Prostate gland (tissue), 2 donors: ENCODE measurements at regions not wholly inside any gene's neighbourhood (a gene's known extent, or its start where the extent isn't known, plus 50 kb on each side); places are given as distances from the start of the nearest gene placed in this dataset.

Source experiments
- DNase-seq: peaks from one replicate; pipeline ENCODE4 v3.0.0-alpha.2; 2019; ENCODE audit warnings: low spot score
- H3K27ac ChIP-seq, 2 donors: fragments of 200-600 bp; sonication (generic); 2 replicates each; pipeline ENCODE4 v1.5.1; 2017 to 2019
- H3K27me3 ChIP-seq: fragments of 200-600 bp; sonication (generic); replicated peaks from 2 replicates; pipeline ENCODE4 v1.5.1; 2019; ENCODE audit not compliant: insufficient read depth
- H3K36me3 ChIP-seq, 2 donors: fragments of 200-600 bp; sonication (generic); 1 replicate in 1 of 2; 2 replicates in 1 of 2; pipeline versions ENCODE4 v1.5.1 to v1.8.1; 2017 to 2019
- H3K4me1 ChIP-seq: fragments of 200-600 bp; sonication (generic); replicated peaks from 2 replicates; pipeline ENCODE4 v1.5.1; 2019
- H3K4me3 ChIP-seq, 2 donors: fragments of 200-600 bp; sonication (generic); 2 replicates each; pipeline ENCODE4 v1.5.1; 2017 to 2019
- H3K9me3 ChIP-seq: fragments of 200-600 bp; sonication (generic); 2 replicates; pipeline ENCODE4 v1.5.1; 2017
- POLR2A ChIP-seq: fragments of 450-650 bp; IDR thresholded peaks from one replicate; pipeline ENCODE4 v1.6.1; 2016; ENCODE audit warnings: antibody characterized with exemption, mild to moderate bottlenecking
- POLR2AphosphoS5 ChIP-seq: sonication (generic); formaldehyde crosslinking; IDR thresholded peaks from one replicate; pipeline ENCODE4 v1.6.1; 2017; ENCODE audit warnings: antibody characterized with exemption
- WGBS: methylation state at CpG from one replicate; pipeline ENCODE4 v1.1.5; 2018; 5-methylcytosine and 5-hydroxymethylcytosine counted together
- intact Hi-C: fragments of 100-400 bp; cut with DNase I; formaldehyde crosslinking; loops from one replicate; pipeline ENCODE4 v1.14.2; 2022
- TF ChIP-seq, protein P1 (sequence below), 4 experiments: fragments of 200-600 bp in 2 of 4; fragments of 450-650 bp in 2 of 4; sonication (generic) in 2 of 4; IDR thresholded peaks; 1 replicate in 3 of 4; 2 replicates in 1 of 4; pipeline ENCODE4 v1.5.1; 2016 to 2019; ENCODE audit warnings: antibody characterized with exemption in 4 of 4, mild to moderate bottlenecking in 2 of 4, moderate library complexity in 2 of 4

- Histone ChIP-seq H3K27me3 (no peaks in the 10 kb centered on the region), H3K4me1 (no peaks in the 10 kb centered on the region), H3K9me3 (no peaks in the 10 kb centered on the region), H3K36me3 (no peaks in the 10 kb centered on the region), H3K27ac (no peak overlapping the region), H3K4me3 (no peak overlapping the region)
- no peak for DNase-seq
- intact Hi-C loops: no loop called here
- WGBS: 100% methylated on average over 1 of the region's 1 CpG
- TF ChIP-seq POLR2A (no peak), POLR2AphosphoS5 (no peak)
- TF ChIP-seq, protein P1, sequence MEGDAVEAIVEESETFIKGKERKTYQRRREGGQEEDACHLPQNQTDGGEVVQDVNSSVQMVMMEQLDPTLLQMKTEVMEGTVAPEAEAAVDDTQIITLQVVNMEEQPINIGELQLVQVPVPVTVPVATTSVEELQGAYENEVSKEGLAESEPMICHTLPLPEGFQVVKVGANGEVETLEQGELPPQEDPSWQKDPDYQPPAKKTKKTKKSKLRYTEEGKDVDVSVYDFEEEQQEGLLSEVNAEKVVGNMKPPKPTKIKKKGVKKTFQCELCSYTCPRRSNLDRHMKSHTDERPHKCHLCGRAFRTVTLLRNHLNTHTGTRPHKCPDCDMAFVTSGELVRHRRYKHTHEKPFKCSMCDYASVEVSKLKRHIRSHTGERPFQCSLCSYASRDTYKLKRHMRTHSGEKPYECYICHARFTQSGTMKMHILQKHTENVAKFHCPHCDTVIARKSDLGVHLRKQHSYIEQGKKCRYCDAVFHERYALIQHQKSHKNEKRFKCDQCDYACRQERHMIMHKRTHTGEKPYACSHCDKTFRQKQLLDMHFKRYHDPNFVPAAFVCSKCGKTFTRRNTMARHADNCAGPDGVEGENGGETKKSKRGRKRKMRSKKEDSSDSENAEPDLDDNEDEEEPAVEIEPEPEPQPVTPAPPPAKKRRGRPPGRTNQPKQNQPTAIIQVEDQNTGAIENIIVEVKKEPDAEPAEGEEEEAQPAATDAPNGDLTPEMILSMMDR (IDR thresholded peaks at IDR 0.05): no peak
Observed at GRCh38 chr12:73321319-73321718, 1049.1 kb downstream of the TRHDE start.

GRCh38 chr12:73321776-73322175, 1049.6 kb downstream of the TRHDE start:
- Histone ChIP-seq H3K27me3 (no peaks in the 10 kb centered on the region), H3K9me3 (no peaks in the 10 kb centered on the region), H3K36me3 (no peaks in the 10 kb centered on the region), H3K4me3 (no peak overlapping the region), H3K27ac (no peak overlapping the region), H3K4me1 (no peaks in the 10 kb centered on the region)
- TF ChIP-seq POLR2A (no peak), POLR2AphosphoS5 (no peak)
- TF ChIP-seq, protein P1 (IDR thresholded peaks at IDR 0.05): no peak
- 96% methylated on average over 4 of the region's 4 CpGs for WGBS
- DNase-seq: no peak
- intact Hi-C loops: no loop called here

- WGBS: 64% methylated on average over 2 of the region's 2 CpGs
- no peak for DNase-seq
- TF ChIP-seq POLR2A (no peak), POLR2AphosphoS5 (no peak)
- TF ChIP-seq, protein P1 (IDR thresholded peaks at IDR 0.05): no peak
Observed at GRCh38 chr12:73330584-73331351, 1058.6 kb downstream of the TRHDE start.

DNA sequence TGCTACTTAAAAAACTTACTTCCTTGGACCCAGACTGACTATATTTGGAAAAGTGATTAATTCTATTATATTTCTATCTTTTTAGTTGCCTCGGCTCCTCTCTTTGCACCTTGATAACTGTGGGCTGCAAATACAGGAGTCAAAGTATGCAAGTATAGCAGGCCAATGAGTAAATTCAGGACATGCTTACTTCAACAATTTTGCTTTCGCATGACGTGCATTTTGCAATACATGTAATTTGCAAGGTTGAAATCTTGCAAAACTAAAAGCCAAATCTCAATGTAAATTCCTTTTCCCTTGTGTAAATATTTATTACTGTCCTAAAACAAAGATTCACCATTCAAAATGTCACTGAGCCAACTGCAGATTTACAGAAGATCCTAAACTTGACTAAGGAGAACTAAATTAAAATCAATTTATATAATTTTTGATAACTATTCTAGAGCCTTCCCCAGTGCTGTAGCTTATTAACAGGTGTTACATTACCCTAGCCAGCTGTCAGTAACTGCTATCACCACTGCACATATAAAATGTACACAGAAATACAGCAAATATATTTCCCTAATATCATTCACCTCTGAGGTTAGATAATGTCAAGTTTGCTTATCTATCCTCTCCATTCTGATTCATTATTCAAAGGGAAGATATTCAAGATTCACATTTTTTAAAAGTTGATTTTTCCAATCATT, 1069.5 kb downstream of the TRHDE start:
- Histone ChIP-seq H3K27me3 (no peaks in the 10 kb centered on the region), H3K36me3 (no peaks in the 10 kb centered on the region), H3K4me1 (no peaks in the 10 kb centered on the region), H3K27ac (no peak overlapping the region), H3K4me3 (no peak overlapping the region), H3K9me3 (no peaks in the 10 kb centered on the region)
- DNase-seq: no peak
- intact Hi-C loops: no loop called here
- TF ChIP-seq, protein P1 (IDR thresholded peaks at IDR 0.05): no peak
- TF ChIP-seq POLR2AphosphoS5 (no peak), POLR2A (no peak)
- WGBS: 64% methylated on average over 3 of the region's 3 CpGs

More at GRCh38 chr12:73330584-73331351, 1058.6 kb downstream of the TRHDE start:
- no peaks in the 10 kb centered on the region for H3K36me3 ChIP-seq
- no peak overlapping the region for H3K4me3 ChIP-seq
- H3K27me3 ChIP-seq: no peaks in the 10 kb centered on the region
- no peaks in the 10 kb centered on the region for H3K9me3 ChIP-seq
- intact Hi-C loops: no loop called here
- H3K4me1 ChIP-seq: no peaks in the 10 kb centered on the region
- no peak overlapping the region for H3K27ac ChIP-seq

- Histone ChIP-seq H3K36me3 (no peaks in the 10 kb centered on the region), H3K4me3 (no peak overlapping the region), H3K4me1 (no peaks in the 10 kb centered on the region), H3K27ac (no peak overlapping the region), H3K9me3 (no peaks in the 10 kb centered on the region), H3K27me3 (no peaks in the 10 kb centered on the region)
- WGBS: 73% methylated on average over 3 of the region's 3 CpGs
- DNase-seq: no peak
- intact Hi-C loops: no loop called here
- no peak for TF ChIP-seq POLR2A
- TF ChIP-seq POLR2AphosphoS5: no peak
- TF ChIP-seq, protein P1 (IDR thresholded peaks at IDR 0.05): no peak
Observed at GRCh38 chr12:73342733-73343132, 1070.6 kb downstream of the TRHDE start.
